ENCODE measurements at regions not wholly inside any gene's neighbourhood (a gene's known extent, or its start where the extent isn't known, plus 50 kb on each side); places are given as distances from the start of the nearest gene placed in this dataset.

- no peak for TF ChIP-seq CTCF (IDR thresholded peaks at IDR 0.05)
- no peak for TF ChIP-seq POLR2A (IDR thresholded peaks at IDR 0.05)
Observed at GRCh38 chr12:88977115-88977514, 375.2 kb downstream of the DUSP6 start.
